Fibroblast of upper back skin (primary cell): ENCODE measurements at regions not wholly inside any gene's neighbourhood (a gene's known extent, or its start where the extent isn't known, plus 50 kb on each side); places are given as distances from the start of the nearest gene placed in this dataset.
A peak's percentile ranks its signal among the peaks of the same experiment; 100 is the strongest.

Experiments used
- DNase-seq: peaks from one replicate; pipeline ENCODE4 v3.0.0-alpha.2; 2013

GRCh38 chr4:125135652-125136051, 179.1 kb upstream of the FAT4 start:
- no peak for DNase-seq

GRCh38 chr4:125132729-125133128, 182.0 kb upstream of the FAT4 start:
- DNase-seq = no peak

- peak; percentile 36 for DNase-seq
Measured at GRCh38 chr4:125131891-125132680, 182.7 kb upstream of the FAT4 start.

GRCh38 chr4:125125276-125125675, 189.5 kb upstream of the FAT4 start:
- no peak for DNase-seq

- DNase-seq = peak; percentile 86
Measured at GRCh38 chr4:125123570-125124109, 191.1 kb upstream of the FAT4 start.

GRCh38 chr4:125121581-125121980, 193.2 kb upstream of the FAT4 start:
- DNase-seq = no peak

GRCh38 chr4:125116431-125116830, 198.3 kb upstream of the FAT4 start:
- DNase-seq = no peak

- DNase-seq = peak; percentile 62
Measured at GRCh38 chr4:125115941-125116340, 198.8 kb upstream of the FAT4 start.

- peak; percentile 44 for DNase-seq
Measured at GRCh38 chr4:125115476-125115875, 199.3 kb upstream of the FAT4 start.

- DNase-seq = peak; percentile 43
Measured at GRCh38 chr4:125112536-125112935, 202.2 kb upstream of the FAT4 start.

GRCh38 chr4:125111323-125111722, 203.4 kb upstream of the FAT4 start:
- no peak for DNase-seq

- DNase-seq = peak; percentile 48
Measured at GRCh38 chr4:125105561-125105960, 209.2 kb upstream of the FAT4 start.

GRCh38 chr4:125104616-125105015, 210.1 kb upstream of the FAT4 start:
- peak; percentile 39 for DNase-seq

GRCh38 chr4:125101719-125102118, 213.0 kb upstream of the FAT4 start:
- peak; percentile 40 for DNase-seq

- DNase-seq = peak; percentile 19
Measured at GRCh38 chr4:125097729-125098128, 217.0 kb upstream of the FAT4 start.

- DNase-seq = no peak
Measured at GRCh38 chr4:125096662-125097061, 218.1 kb upstream of the FAT4 start.

GRCh38 chr4:125091541-125091940, 223.2 kb upstream of the FAT4 start:
- DNase-seq = no peak

GRCh38 chr4:125091101-125091500, 223.7 kb upstream of the FAT4 start:
- no peak for DNase-seq

- DNase-seq = no peak
Measured at GRCh38 chr4:125084608-125085007, 230.1 kb upstream of the FAT4 start.

- no peak for DNase-seq
Measured at GRCh38 chr4:125082729-125083417, 231.9 kb upstream of the FAT4 start.

GRCh38 chr4:125072269-125072668, 242.5 kb upstream of the FAT4 start:
- no peak for DNase-seq

- DNase-seq = no peak
Measured at GRCh38 chr4:125070861-125071260, 243.9 kb upstream of the FAT4 start.

GRCh38 chr4:125062115-125063050, 252.4 kb upstream of the FAT4 start:
- no peak for DNase-seq
